ENCODE measurements at regions not wholly inside any gene's neighbourhood (a gene's known extent, or its start where the extent isn't known, plus 50 kb on each side); places are given as distances from the start of the nearest gene placed in this dataset.
"Not testable (repeated sequence)": the region's sequence is repeated elsewhere in the genome, so short reads cannot be mapped to it uniquely, and the experiment has no call there.

DNA sequence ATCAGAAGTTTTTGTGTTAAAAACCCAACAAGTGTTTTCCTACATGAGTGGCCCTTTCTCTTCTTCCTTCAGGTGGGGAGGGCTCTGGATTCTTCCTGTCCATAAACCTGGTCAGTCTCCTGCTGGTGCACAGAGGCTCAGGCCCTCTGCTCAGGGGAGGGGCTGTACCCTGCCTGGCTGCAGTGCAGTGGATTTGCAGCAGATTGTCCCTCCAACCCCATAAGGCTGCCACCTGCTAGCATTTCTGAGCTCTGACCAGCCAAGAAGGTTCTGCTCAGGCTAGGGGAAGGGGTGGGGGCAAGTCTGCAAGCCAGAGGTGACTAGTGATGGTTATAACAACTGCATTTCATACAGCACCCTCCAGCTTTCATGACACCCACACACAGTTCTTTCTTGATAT, 333.7 kb upstream of the FRG2C start:
- intact Hi-C loops (cut with micrococcal nuclease); H3K27ac Mint-ChIP-seq; H3K9me3 Mint-ChIP-seq; H3K36me3 Mint-ChIP-seq (ENCODE audit: low read depth); H3K4me3 Mint-ChIP-seq; H3K27me3 Mint-ChIP-seq; H3K4me1 Mint-ChIP-seq (ENCODE audit: low read depth): not testable (repeated sequence)

DNA sequence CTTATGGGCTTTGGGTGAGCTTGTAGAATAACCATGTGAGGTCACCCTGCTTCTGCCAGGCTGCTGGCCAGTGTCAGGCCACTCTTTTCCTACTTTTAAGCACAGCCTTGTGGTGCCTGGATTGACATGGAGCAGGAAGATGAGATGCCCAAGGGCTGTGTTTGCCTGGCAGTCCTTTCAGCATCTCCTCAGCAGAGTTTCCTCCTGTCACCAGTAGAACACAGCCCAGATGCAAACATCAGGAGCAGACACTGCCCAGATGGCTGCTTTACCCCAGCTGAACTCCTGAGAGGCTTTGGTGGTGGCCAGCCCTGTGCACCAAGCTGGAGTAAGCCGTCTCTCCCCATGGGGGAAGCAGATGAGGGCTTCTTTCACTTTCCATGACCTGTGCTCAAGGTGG, 332.0 kb upstream of the FRG2C start:
- H3K4me1 Mint-ChIP-seq (ENCODE audit: low read depth); H3K27ac Mint-ChIP-seq; H3K9me3 Mint-ChIP-seq; H3K36me3 Mint-ChIP-seq (ENCODE audit: low read depth); H3K4me3 Mint-ChIP-seq; intact Hi-C loops (cut with micrococcal nuclease); H3K27me3 Mint-ChIP-seq: not testable (repeated sequence)

DNA sequence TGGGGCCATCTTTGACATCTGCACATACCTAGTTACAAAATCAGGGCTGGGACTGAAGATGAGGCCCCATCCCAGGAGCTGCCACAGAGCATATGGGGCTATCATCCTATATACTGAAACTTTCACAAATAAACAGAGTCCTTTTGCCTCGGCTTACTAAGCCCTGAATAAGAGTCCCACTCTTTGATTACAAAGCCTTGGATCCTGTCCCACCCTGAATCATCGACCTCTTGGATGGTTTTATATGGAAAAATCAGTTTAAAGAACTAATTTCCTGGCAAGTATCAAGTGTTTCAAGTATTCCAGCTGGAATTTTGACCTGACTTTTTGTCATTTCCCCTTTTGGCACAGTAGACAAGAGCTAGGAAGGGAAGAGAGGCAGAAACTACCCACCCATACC, 331.3 kb upstream of the FRG2C start:
- H3K4me3 Mint-ChIP-seq: no peak overlapping the region
- intact Hi-C loops (cut with micrococcal nuclease): no loop called here
- H3K9me3 Mint-ChIP-seq: no peaks in the 10 kb centered on the region
- no peak overlapping the region for H3K27ac Mint-ChIP-seq
- peaks cover 5% of the 10 kb centered on the region for H3K4me1 Mint-ChIP-seq (ENCODE audit: low read depth)
- peaks cover 2% of the 10 kb centered on the region for H3K27me3 Mint-ChIP-seq
- H3K36me3 Mint-ChIP-seq (ENCODE audit: low read depth): no peaks in the 10 kb centered on the region

GRCh38 chr3:75334299-75334698, 329.8 kb upstream of the FRG2C start:
- H3K9me3 Mint-ChIP-seq: no peaks in the 10 kb centered on the region
- peaks cover 5% of the 10 kb centered on the region for H3K4me1 Mint-ChIP-seq (ENCODE audit: low read depth)
- intact Hi-C loops (cut with micrococcal nuclease): no loop called here
- H3K4me3 Mint-ChIP-seq: no peak overlapping the region
- H3K36me3 Mint-ChIP-seq (ENCODE audit: low read depth): no peaks in the 10 kb centered on the region
- H3K27me3 Mint-ChIP-seq: no peaks in the 10 kb centered on the region
- no peak overlapping the region for H3K27ac Mint-ChIP-seq

- Mint-ChIP-seq H3K4me3 (no peak overlapping the region), H3K36me3 (ENCODE audit: low read depth) (no peaks in the 10 kb centered on the region), H3K4me1 (ENCODE audit: low read depth) (peaks cover 8% of the 10 kb centered on the region), H3K27me3 (no peaks in the 10 kb centered on the region), H3K9me3 (no peaks in the 10 kb centered on the region), H3K27ac (no peak overlapping the region)
- intact Hi-C loops (cut with micrococcal nuclease): no loop called here
Observed at GRCh38 chr3:75337226-75337900, 326.8 kb upstream of the FRG2C start.

DNA sequence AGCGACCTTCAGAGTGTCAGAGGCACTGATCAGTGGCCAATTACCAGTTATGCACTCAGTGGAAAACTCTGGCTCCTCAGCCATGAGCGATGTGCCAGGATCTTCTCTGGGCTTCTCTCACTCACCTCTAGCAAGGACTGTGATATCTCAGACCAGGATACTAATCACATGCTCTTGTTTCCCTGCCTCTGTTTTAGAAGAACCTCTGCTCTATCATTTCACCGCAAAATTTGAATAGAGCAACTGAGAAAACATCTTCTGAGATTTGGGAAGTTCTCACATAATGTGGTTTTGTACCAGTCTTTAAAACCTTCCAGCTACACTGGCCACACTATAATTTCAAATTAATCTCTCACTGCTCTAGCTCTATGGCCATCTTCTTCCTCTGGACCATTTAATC, 325.8 kb upstream of the FRG2C start:
- H3K27me3 Mint-ChIP-seq: no peaks in the 10 kb centered on the region
- no peaks in the 10 kb centered on the region for H3K36me3 Mint-ChIP-seq (ENCODE audit: low read depth)

GRCh38 chr3:75341324-75342067, 322.6 kb upstream of the FRG2C start:
- Mint-ChIP-seq H3K27me3 (peaks cover 2% of the 10 kb centered on the region), H3K9me3 (no peaks in the 10 kb centered on the region), H3K36me3 (ENCODE audit: low read depth) (no peaks in the 10 kb centered on the region), H3K4me3 (no peak overlapping the region), H3K4me1 (ENCODE audit: low read depth) (peaks cover 13% of the 10 kb centered on the region), H3K27ac (peak overlapping the region; percentile 15)
- intact Hi-C loops (cut with micrococcal nuclease): no loop called here

More for the DNA sequence above, 325.8 kb upstream of the FRG2C start:
- Mint-ChIP-seq H3K9me3 (no peaks in the 10 kb centered on the region), H3K27ac (no peak overlapping the region), H3K4me3 (no peak overlapping the region), H3K4me1 (ENCODE audit: low read depth) (peaks cover 13% of the 10 kb centered on the region)
- intact Hi-C loops (cut with micrococcal nuclease): no loop called here

DNA sequence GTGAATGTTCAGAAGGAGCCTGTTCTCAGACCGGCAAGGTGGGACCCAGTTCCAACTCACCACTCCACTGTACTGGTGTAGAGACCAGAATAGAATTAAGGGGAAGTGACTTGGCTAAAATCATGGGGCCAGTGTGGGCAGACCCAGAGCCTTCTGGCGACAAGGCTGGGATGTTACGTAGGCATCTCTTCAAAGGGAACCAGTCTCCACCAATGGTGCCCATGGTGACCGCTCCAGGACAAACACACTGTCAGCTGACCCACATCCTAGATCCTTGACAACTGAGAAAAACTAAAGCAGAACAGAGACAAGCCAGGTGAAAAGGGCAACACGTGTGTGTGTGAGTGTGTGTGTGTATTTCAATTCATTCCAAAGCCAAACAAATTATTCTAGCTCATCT, 321.7 kb upstream of the FRG2C start:
- no peak overlapping the region for H3K27ac Mint-ChIP-seq
- no peaks in the 10 kb centered on the region for H3K36me3 Mint-ChIP-seq (ENCODE audit: low read depth)
- peaks cover 2% of the 10 kb centered on the region for H3K27me3 Mint-ChIP-seq
- H3K9me3 Mint-ChIP-seq: no peaks in the 10 kb centered on the region
- H3K4me1 Mint-ChIP-seq (ENCODE audit: low read depth): peaks cover 8% of the 10 kb centered on the region
- H3K4me3 Mint-ChIP-seq: no peak overlapping the region
- intact Hi-C loops (cut with micrococcal nuclease): no loop called here

DNA sequence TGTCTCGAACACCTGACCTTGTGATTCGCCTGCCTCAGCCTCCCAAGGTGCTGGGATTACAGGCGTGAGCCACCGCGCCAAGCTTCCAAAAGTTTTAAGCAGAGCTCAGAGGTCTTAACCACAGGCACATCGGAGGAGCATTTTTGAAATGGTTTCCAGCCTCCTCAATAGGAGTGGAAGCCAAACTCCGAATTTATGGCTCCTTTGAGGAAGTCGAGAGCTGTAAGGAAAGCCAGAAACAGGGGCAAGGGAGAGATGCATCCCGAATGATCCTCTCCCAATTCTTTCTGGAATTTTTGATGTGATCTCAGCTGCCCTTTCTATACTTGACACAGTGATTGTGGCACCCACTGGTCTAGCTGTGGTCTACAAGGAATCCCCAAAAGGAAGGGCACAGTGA, 313.6 kb upstream of the FRG2C start:
- H3K9me3 Mint-ChIP-seq; H3K4me1 Mint-ChIP-seq (ENCODE audit: low read depth); H3K36me3 Mint-ChIP-seq (ENCODE audit: low read depth); intact Hi-C loops (cut with micrococcal nuclease); H3K27me3 Mint-ChIP-seq; H3K4me3 Mint-ChIP-seq; H3K27ac Mint-ChIP-seq: not testable (repeated sequence)

DNA sequence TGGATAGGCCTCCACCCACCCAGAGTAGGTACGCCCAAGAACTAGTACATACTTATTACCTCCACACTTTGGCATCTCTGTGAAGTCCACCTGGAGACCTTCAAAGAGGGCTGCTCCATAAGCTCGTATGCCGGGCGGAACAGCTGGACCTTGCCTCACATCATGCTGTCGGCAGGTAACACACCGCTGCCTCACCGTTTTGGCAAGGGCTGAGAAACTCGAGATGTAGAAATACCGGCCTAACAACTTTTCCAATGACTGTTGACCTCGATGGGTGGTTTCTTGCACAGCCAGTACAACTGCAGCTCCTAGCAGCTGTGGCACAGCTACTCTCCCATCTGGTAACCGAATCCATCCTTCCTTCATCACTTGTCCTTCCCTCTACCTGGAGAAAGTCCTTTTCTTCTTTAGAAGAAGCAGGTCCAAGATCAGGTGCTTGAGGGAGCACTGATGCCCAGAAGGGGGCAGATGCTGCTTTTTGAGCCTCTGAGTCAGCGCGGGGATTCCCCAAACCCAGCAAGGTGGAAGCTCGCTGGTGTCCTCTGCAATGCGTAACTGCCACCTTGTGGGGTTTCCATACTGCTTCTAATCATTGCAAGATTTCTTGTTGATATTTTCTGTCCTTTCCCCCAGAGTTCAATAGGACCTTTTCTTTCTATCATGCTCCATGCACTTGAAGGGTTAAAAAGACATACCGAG, 301.9 kb upstream of the FRG2C start:
- H3K27ac Mint-ChIP-seq; H3K36me3 Mint-ChIP-seq (ENCODE audit: low read depth); H3K9me3 Mint-ChIP-seq; intact Hi-C loops (cut with micrococcal nuclease); H3K4me3 Mint-ChIP-seq; H3K27me3 Mint-ChIP-seq; H3K4me1 Mint-ChIP-seq (ENCODE audit: low read depth): not testable (repeated sequence)

DNA sequence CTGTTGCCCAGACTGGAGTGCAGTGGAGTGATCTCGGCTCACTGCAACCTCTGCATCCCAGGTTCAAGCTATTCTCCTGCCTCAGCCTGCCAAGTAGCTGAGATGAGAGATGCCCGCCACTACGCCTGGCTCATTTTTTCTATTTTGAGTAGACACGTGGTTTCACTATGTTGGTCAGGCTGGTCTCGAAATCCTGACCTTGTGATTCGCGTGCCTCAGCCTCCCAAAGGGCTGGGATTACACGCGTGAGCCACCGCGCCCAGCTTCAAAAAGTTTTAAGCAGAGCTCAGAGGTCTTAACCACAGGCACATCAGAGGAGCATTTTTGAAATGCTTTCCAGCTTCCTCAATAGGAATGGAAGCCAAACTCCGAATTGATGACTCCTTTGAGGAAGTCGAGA, 291.2 kb upstream of the FRG2C start:
- H3K27ac Mint-ChIP-seq, H3K4me3 Mint-ChIP-seq: not testable (repeated sequence)

DNA sequence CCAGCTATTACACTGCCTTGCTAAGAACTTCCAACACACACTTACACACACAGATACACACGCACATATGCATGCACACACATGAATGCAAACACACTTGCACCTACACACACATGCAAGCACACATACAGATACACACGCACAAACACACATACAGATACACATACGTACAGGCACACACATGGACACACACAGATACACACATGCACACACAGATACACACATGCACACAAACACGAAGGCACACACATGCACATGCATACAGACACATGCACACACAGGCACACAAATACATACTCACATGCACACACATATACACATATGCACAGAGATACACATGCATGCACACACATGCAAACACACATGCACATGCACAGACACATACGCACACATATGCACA, 284.3 kb upstream of the FRG2C start:
- H3K9me3 Mint-ChIP-seq: peaks cover 20% of the 10 kb centered on the region
- H3K27ac Mint-ChIP-seq; H3K36me3 Mint-ChIP-seq (ENCODE audit: low read depth); intact Hi-C loops (cut with micrococcal nuclease); H3K4me3 Mint-ChIP-seq; H3K4me1 Mint-ChIP-seq (ENCODE audit: low read depth); H3K27me3 Mint-ChIP-seq: not testable (repeated sequence)

More for the DNA sequence above, 291.2 kb upstream of the FRG2C start:
- intact Hi-C loops (cut with micrococcal nuclease); H3K27me3 Mint-ChIP-seq; H3K36me3 Mint-ChIP-seq (ENCODE audit: low read depth); H3K4me1 Mint-ChIP-seq (ENCODE audit: low read depth); H3K9me3 Mint-ChIP-seq: not testable (repeated sequence)

- Mint-ChIP-seq H3K27me3 (no peaks in the 10 kb centered on the region), H3K27ac (no peak overlapping the region), H3K36me3 (ENCODE audit: low read depth) (no peaks in the 10 kb centered on the region), H3K9me3 (peaks cover 20% of the 10 kb centered on the region), H3K4me3 (no peak overlapping the region), H3K4me1 (ENCODE audit: low read depth) (no peaks in the 10 kb centered on the region)
- intact Hi-C loops (cut with micrococcal nuclease): no loop called here
Observed at GRCh38 chr3:75380276-75380771, 283.8 kb upstream of the FRG2C start.

DNA sequence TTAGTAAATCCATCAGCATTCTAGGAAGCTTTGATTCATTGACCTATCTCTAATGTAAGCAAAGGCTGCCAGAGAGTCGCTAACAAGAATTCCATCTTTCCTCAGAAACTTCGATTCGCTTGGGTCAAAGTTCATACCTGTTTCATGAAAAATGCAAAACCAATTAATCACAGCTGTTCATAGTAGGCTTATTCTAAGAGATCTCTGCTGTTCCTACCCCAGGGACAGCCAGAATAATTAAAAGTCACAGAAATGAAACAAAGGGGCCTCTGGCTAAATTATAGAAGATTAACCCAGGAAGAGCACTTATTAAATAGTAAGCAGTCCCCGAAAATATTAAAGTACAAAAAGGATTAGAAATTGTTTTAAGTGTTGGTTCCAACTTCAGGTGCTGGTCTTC, 280.1 kb upstream of the FRG2C start:
- H3K27me3 Mint-ChIP-seq; H3K27ac Mint-ChIP-seq; H3K4me1 Mint-ChIP-seq (ENCODE audit: low read depth); H3K36me3 Mint-ChIP-seq (ENCODE audit: low read depth); intact Hi-C loops (cut with micrococcal nuclease); H3K4me3 Mint-ChIP-seq: not testable (repeated sequence)
- peaks cover 20% of the 10 kb centered on the region for H3K9me3 Mint-ChIP-seq

All from dendritic cell treated with granulocyte-macrophage colony-stimulating factor and Interleukin-4, amounts not matched to agents 40 ng/mL and 50 ng/mL, for 4 days (primary cell).